GM12878 (cell line): ENCODE measurements at regions not wholly inside any gene's neighbourhood (a gene's known extent, or its start where the extent isn't known, plus 50 kb on each side); places are given as distances from the start of the nearest gene placed in this dataset.

Experiments
- CHD2 ChIP-seq: IDR thresholded peaks from 2 replicates; pipeline ENCODE4 v1.6.1; 2011; ENCODE audit warnings: low read depth, low read length, improper control_type of control experiment, borderline replicate concordance
- FOXK2 ChIP-seq: fragments of 450-650 bp; IDR thresholded peaks from 2 replicates; pipeline ENCODE4 v1.6.1; 2017; ENCODE audit warnings: mild to moderate bottlenecking, moderate library complexity
- IKZF2 ChIP-seq, 2 experiments: fragments of 450-650 bp; IDR thresholded peaks; 2 replicates each; pipeline ENCODE4 v1.6.1; 2017; ENCODE audit warnings: mild to moderate bottlenecking in 2 of 2, moderate library complexity in 2 of 2
- NFXL1 ChIP-seq: fragments of 450-650 bp; IDR thresholded peaks from 2 replicates; pipeline ENCODE4 v1.6.1; 2017; ENCODE audit warnings: antibody characterized with exemption, mild to moderate bottlenecking, borderline replicate concordance
- POLR2AphosphoS2 ChIP-seq: IDR thresholded peaks from 2 replicates; pipeline ENCODE4 v1.6.1; 2011; ENCODE audit warnings: low read depth, mild to moderate bottlenecking, low read length, improper control_type of control experiment, moderate library complexity
- RFX5 ChIP-seq: IDR thresholded peaks from 2 replicates; pipeline ENCODE4 v1.6.1; 2011; ENCODE audit warnings: low read depth, low read length, improper control_type of control experiment
- SKIL ChIP-seq: fragments of 450-650 bp; IDR thresholded peaks from 2 replicates; pipeline ENCODE4 v1.6.1; 2017; ENCODE audit warnings: mild to moderate bottlenecking, low read depth, inconsistent platforms; ENCODE audit not compliant: poor library complexity, severe bottlenecking
- ZNF687 ChIP-seq: fragments of 450-650 bp; IDR thresholded peaks from 2 replicates; pipeline ENCODE4 v1.6.1; 2017; ENCODE audit warnings: mild to moderate bottlenecking, moderate library complexity

GRCh38 chr12:24550609-24551008 lies 398.3 kb downstream of the BCAT1 start (continued):
- no peak for TF ChIP-seq SKIL
- TF ChIP-seq FOXK2, result no peak
- TF ChIP-seq RFX5, result no peak
- TF ChIP-seq IKZF2 (IDR thresholded peaks at IDR 0.05), result no peak
- TF ChIP-seq NFXL1, result no peak
- no peak for TF ChIP-seq POLR2AphosphoS2
- no peak for TF ChIP-seq ZNF687
- TF ChIP-seq CHD2, result no peak
